Panc1 (cell line): ENCODE measurements at regions not wholly inside any gene's neighbourhood (a gene's known extent, or its start where the extent isn't known, plus 50 kb on each side); places are given as distances from the start of the nearest gene placed in this dataset.

Experiments used
- ATAC-seq: fragments of 200-7000 bp; cut with Tn5 transposase; 2 replicates; pipeline ENCODE4 v1.9.1; 2020; ENCODE audit warnings: mild to moderate bottlenecking, moderate library complexity
- BruUV-seq: library from RNA; stranded (reverse); fragments of 400-500 nt; replicated peaks from 2 replicates; lab custom pipeline; 2021; lab: Mats Ljungman, UMichigan
- CTCF ChIA-PET: fragments of 300-600 bp; sonication (Branson Sonifier 250); formaldehyde crosslinking; loops from one replicate; lab custom pipeline; 2022; ENCODE audit warnings: antibody characterized with exemption; lab: Charles Lee
- POLR2A ChIA-PET: fragments of 300-600 bp; sonication (Branson Sonifier 250); formaldehyde crosslinking; loops from one replicate; lab custom pipeline; 2022; ENCODE audit warnings: antibody characterized with exemption; lab: Charles Lee
- DNase-seq: peaks from one replicate; pipeline ENCODE4 v3.0.0-alpha.2; 2010; ENCODE audit warnings: low read depth, low spot score
- H3K27ac ChIP-seq: 2 replicates; pipeline ENCODE4 v1.5.1; 2011; ENCODE audit warnings: mild to moderate bottlenecking, low read length, inconsistent platforms
- H3K27me3 ChIP-seq: fragments of 200-500 bp; sonication (Bioruptor generic); 2 replicates; pipeline ENCODE4 v1.6.0; 2014; ENCODE audit warnings: low read length, inconsistent platforms; ENCODE audit not compliant: control insufficient read depth, insufficient read depth
- H3K36me3 ChIP-seq: fragments of 200-500 bp; sonication (Bioruptor generic); 2 replicates; pipeline ENCODE4 v1.5.1; 2014; ENCODE audit warnings: inconsistent platforms, mild to moderate bottlenecking, low read length, moderate library complexity; ENCODE audit not compliant: control insufficient read depth, insufficient read depth
- H3K4me1 ChIP-seq: 2 replicates; pipeline ENCODE4 v1.5.1; 2011; ENCODE audit warnings: inconsistent platforms, mild to moderate bottlenecking, low read length, moderate library complexity; ENCODE audit not compliant: control insufficient read depth, insufficient read depth
- H3K4me3 ChIP-seq, 2 experiments: 2 replicates each; pipeline ENCODE4 v1.5.1; 2011 to 2012; ENCODE audit warnings: low read depth in 2 of 2, low read length in 2 of 2, mild to moderate bottlenecking in 2 of 2, inconsistent platforms in 1 of 2, moderate library complexity in 1 of 2
- H3K9me3 ChIP-seq: fragments of 200-500 bp; sonication (Bioruptor generic); 2 replicates; pipeline ENCODE4 v1.5.1; 2014; ENCODE audit warnings: low read depth, mild to moderate bottlenecking, inconsistent platforms, low read length, moderate library complexity; ENCODE audit not compliant: control insufficient read depth, insufficient read depth
- POLR2AphosphoS5 ChIP-seq: IDR thresholded peaks from 2 replicates; pipeline ENCODE4 v1.6.1; 2012; ENCODE audit warnings: mild to moderate bottlenecking, low read depth, low read length, moderate library complexity
- SIN3A ChIP-seq: IDR thresholded peaks from 2 replicates; pipeline ENCODE4 v1.6.1; 2012; ENCODE audit warnings: low read depth, mild to moderate bottlenecking, low read length, moderate library complexity, borderline replicate concordance; ENCODE audit not compliant: insufficient read depth
- TCF7L2 ChIP-seq: IDR thresholded peaks from 2 replicates; pipeline ENCODE4 v1.6.1; 2011; ENCODE audit warnings: mild to moderate bottlenecking, low read depth, low read length, inconsistent platforms
- in situ Hi-C: cut with HindIII; loops from 2 replicates; pipeline ENCODE4 v1.10.0; 2016; ENCODE audit warnings: low sequenced_read_pairs, low pct_unique_long_range_greater_than_20kb
- intact Hi-C: fragments of 100-400 bp; cut with micrococcal nuclease; formaldehyde crosslinking; loops from one replicate; pipeline ENCODE4 v1.10.0; 2022; ENCODE audit not compliant: unreplicated experiment
- TF ChIP-seq, protein P1 (sequence below): fragments of 450-650 bp; IDR thresholded peaks from 2 replicates; pipeline ENCODE4 v1.5.1; 2017; ENCODE audit warnings: mild to moderate bottlenecking
- TF ChIP-seq, protein P2 (sequence below), 2 experiments: IDR thresholded peaks; 2 replicates each; pipeline ENCODE4 v1.6.1; 2011 to 2012; ENCODE audit warnings: low read depth in 2 of 2, control low read depth in 1 of 2, low read length in 1 of 2, mild to moderate bottlenecking in 1 of 2, moderate library complexity in 1 of 2; ENCODE audit not compliant: insufficient read depth in 1 of 2

DNA sequence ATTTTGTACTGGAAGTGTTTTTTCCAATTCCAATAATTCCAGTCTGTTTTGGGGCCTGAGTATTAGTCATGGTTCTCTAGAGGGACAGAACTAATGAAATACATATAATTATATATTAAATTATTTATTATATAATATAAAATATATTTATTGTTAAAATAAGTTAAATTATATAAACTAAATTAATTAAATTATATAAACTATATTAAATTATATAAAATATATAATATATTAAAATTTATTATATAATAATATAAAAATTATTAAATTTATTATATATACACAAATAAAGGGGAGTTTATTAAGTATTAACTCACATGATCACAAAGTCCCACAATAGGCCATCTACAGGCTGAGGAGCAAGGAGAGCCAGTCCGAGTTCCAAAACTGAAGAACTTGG, 253.4 kb upstream of the NETO1 start:
- Histone ChIP-seq H3K27me3 (no peaks in the 10 kb centered on the region), H3K27ac (no peak overlapping the region), H3K4me1 (no peaks in the 10 kb centered on the region), H3K9me3 (no peaks in the 10 kb centered on the region), H3K4me3 (no peak overlapping the region), H3K36me3 (no peaks in the 10 kb centered on the region)
- no peak for ATAC-seq
- BruUV-seq = no TSS peak
- intact Hi-C loops = no loop called here
- ChIA-PET POLR2A (no interaction called here), CTCF (no interaction called here)
- in situ Hi-C loops = no loop called here
- no peak for DNase-seq
- TF ChIP-seq SIN3A (no peak), POLR2AphosphoS5 (no peak), TCF7L2 (no peak)
- TF ChIP-seq, protein P1, sequence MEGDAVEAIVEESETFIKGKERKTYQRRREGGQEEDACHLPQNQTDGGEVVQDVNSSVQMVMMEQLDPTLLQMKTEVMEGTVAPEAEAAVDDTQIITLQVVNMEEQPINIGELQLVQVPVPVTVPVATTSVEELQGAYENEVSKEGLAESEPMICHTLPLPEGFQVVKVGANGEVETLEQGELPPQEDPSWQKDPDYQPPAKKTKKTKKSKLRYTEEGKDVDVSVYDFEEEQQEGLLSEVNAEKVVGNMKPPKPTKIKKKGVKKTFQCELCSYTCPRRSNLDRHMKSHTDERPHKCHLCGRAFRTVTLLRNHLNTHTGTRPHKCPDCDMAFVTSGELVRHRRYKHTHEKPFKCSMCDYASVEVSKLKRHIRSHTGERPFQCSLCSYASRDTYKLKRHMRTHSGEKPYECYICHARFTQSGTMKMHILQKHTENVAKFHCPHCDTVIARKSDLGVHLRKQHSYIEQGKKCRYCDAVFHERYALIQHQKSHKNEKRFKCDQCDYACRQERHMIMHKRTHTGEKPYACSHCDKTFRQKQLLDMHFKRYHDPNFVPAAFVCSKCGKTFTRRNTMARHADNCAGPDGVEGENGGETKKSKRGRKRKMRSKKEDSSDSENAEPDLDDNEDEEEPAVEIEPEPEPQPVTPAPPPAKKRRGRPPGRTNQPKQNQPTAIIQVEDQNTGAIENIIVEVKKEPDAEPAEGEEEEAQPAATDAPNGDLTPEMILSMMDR = no peak
- TF ChIP-seq, protein P2, sequence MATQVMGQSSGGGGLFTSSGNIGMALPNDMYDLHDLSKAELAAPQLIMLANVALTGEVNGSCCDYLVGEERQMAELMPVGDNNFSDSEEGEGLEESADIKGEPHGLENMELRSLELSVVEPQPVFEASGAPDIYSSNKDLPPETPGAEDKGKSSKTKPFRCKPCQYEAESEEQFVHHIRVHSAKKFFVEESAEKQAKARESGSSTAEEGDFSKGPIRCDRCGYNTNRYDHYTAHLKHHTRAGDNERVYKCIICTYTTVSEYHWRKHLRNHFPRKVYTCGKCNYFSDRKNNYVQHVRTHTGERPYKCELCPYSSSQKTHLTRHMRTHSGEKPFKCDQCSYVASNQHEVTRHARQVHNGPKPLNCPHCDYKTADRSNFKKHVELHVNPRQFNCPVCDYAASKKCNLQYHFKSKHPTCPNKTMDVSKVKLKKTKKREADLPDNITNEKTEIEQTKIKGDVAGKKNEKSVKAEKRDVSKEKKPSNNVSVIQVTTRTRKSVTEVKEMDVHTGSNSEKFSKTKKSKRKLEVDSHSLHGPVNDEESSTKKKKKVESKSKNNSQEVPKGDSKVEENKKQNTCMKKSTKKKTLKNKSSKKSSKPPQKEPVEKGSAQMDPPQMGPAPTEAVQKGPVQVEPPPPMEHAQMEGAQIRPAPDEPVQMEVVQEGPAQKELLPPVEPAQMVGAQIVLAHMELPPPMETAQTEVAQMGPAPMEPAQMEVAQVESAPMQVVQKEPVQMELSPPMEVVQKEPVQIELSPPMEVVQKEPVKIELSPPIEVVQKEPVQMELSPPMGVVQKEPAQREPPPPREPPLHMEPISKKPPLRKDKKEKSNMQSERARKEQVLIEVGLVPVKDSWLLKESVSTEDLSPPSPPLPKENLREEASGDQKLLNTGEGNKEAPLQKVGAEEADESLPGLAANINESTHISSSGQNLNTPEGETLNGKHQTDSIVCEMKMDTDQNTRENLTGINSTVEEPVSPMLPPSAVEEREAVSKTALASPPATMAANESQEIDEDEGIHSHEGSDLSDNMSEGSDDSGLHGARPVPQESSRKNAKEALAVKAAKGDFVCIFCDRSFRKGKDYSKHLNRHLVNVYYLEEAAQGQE (IDR thresholded peaks at IDR 0.05; ENCODE audit: insufficient read depth in 1 of 2, low read depth in 2 of 2, low read length in 1 of 2) = no peak

DNA sequence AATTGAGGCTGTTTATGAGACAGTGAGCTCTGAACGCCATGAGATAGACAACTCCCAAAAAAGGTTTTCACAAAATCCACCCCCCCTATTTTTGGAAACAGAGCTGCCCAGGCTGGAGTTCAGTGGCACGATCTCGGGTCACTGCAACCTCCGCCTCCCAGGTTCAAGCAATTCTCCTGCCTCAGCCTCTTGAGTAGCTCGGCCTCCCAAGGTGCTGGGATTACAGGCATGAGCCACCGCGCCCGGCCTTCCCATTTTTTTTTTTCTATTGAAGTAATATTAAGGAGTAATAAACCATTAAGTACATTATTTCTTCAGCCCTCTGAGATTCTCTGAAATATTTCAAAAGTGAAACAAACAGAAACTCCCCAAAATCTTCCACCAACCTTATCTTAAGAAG, 252.8 kb upstream of the NETO1 start:
- ChIA-PET POLR2A (no interaction called here), CTCF (no interaction called here)
- Histone ChIP-seq H3K4me1 (no peaks in the 10 kb centered on the region), H3K27me3 (no peaks in the 10 kb centered on the region), H3K4me3 (no peak overlapping the region), H3K36me3 (no peaks in the 10 kb centered on the region), H3K27ac (no peak overlapping the region), H3K9me3 (no peaks in the 10 kb centered on the region)
- in situ Hi-C loops = no loop called here
- BruUV-seq = no TSS peak
- ATAC-seq (no peak), DNase-seq (no peak)
- TF ChIP-seq TCF7L2 = no peak
- intact Hi-C loops = no loop called here

DNA sequence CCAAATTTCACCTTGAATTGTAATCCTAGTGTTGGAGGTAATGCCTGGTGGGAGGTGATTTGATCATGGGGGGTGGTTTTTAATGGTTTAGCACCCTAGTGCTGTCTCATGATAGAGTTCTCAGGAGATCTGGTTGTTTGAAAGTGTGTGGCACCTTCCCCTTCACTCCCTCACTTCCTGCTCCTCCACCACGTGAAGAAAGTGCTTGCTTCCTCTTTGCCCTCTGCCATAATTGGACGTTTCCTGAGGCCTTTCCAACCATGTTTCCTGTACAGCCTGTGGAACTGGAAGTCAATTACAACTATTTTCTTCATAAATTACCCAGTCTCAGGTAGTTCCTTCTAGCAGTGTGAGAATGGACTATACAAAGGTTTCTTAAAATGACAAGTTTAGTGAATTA, 251.8 kb upstream of the NETO1 start:
- Histone ChIP-seq H3K36me3 (no peaks in the 10 kb centered on the region), H3K4me3 (no peak overlapping the region), H3K27ac (no peak overlapping the region), H3K4me1 (no peaks in the 10 kb centered on the region), H3K9me3 (no peaks in the 10 kb centered on the region), H3K27me3 (no peaks in the 10 kb centered on the region)
- CTCF ChIA-PET = no interaction called here
- in situ Hi-C loops (no loop called here), intact Hi-C loops (no loop called here)
- DNase-seq (no peak), ATAC-seq (no peak)
- TF ChIP-seq, protein P1 = no peak
- TF ChIP-seq TCF7L2 (no peak), POLR2AphosphoS5 (no peak), SIN3A (no peak)
- TF ChIP-seq, protein P2 (IDR thresholded peaks at IDR 0.05; ENCODE audit: insufficient read depth in 1 of 2, low read depth in 2 of 2, low read length in 1 of 2) = no peak
- BruUV-seq = no TSS peak
- POLR2A ChIA-PET = no interaction called here
